ENCODE measurements at regions not wholly inside any gene's neighbourhood (a gene's known extent, or its start where the extent isn't known, plus 50 kb on each side); places are given as distances from the start of the nearest gene placed in this dataset.
A peak's percentile ranks its signal among the peaks of the same experiment; 100 is the strongest.

GRCh38 chr15:92809064-92809879 is 90.9 kb upstream of the CHD2 start (continued):
- peak; percentile 89 for TF ChIP-seq CTCF (CRISPR knock-in tag; IDR thresholded peaks at IDR 0.05)
- TF ChIP-seq ZNF570 (CRISPR knock-in tag; IDR thresholded peaks at IDR 0.05; ENCODE audit: borderline replicate concordance): no peak
- TF ChIP-seq ELF1 (CRISPR knock-in tag; IDR thresholded peaks at IDR 0.05): peak; percentile 87
- 0 out of 2 replicates have a peak, but pooled peaks have one; percentile 37 for TF ChIP-seq RCOR2 (CRISPR knock-in tag; IDR thresholded peaks at IDR 0.05)
- no peak for TF ChIP-seq ZNF280D (CRISPR knock-in tag; IDR thresholded peaks at IDR 0.05)
- no peak for TF ChIP-seq GLMP (CRISPR knock-in tag; IDR thresholded peaks at IDR 0.05; ENCODE audit: borderline replicate concordance)
- no peak for TF ChIP-seq EZH2 (conservative IDR thresholded peaks at IDR 0.05; ENCODE audit: low read depth, low read length)
- TF ChIP-seq HCFC1 (IDR thresholded peaks at IDR 0.05; ENCODE audit: low read depth, low read length): peak; percentile 57
- TF ChIP-seq ZNF350 (CRISPR knock-in tag; IDR thresholded peaks at IDR 0.05; ENCODE audit: borderline replicate concordance, low read depth): peak; percentile 90
- TF ChIP-seq ZNF510 (CRISPR knock-in tag; IDR thresholded peaks at IDR 0.05; ENCODE audit: low read depth): peak; percentile 75
- peak; percentile 95 for TF ChIP-seq KAT8 (CRISPR knock-in tag; IDR thresholded peaks at IDR 0.05)
- no peak for TF ChIP-seq ZSCAN22 (CRISPR knock-in tag; IDR thresholded peaks at IDR 0.05)
- TF ChIP-seq PATZ1 (CRISPR knock-in tag; IDR thresholded peaks at IDR 0.05): peak; percentile 81
- TF ChIP-seq ZNF780A (CRISPR knock-in tag; IDR thresholded peaks at IDR 0.05): peak; percentile 19; the same call in 1 of the 2 replicates
- TF ChIP-seq MED1 (CRISPR knock-in tag; IDR thresholded peaks at IDR 0.05): peak; percentile 98
- peak; percentile 74; the same call in 1 of the 2 replicates for TF ChIP-seq MLLT10 (CRISPR knock-in tag; IDR thresholded peaks at IDR 0.05)
- TF ChIP-seq HNRNPUL1 (IDR thresholded peaks at IDR 0.05; ENCODE audit: low read depth, low read length): 0 out of 2 replicates have a peak, but pooled peaks have one; percentile 50
- peak; percentile 98 for TF ChIP-seq TOPORS (CRISPR knock-in tag; IDR thresholded peaks at IDR 0.05)
